GM12878 (cell line): ENCODE measurements at regions not wholly inside any gene's neighbourhood (a gene's known extent, or its start where the extent isn't known, plus 50 kb on each side); places are given as distances from the start of the nearest gene placed in this dataset.

ENCODE experiments used
- ATAC-seq: fragments of 200-7000 bp; cut with Tn5 transposase; 3 replicates; pipeline ENCODE4 v1.9.1; 2020; ENCODE audit warnings: mild to moderate bottlenecking, moderate library complexity
- BruUV-seq: library from RNA; stranded (reverse); fragments of 400-500 nt; replicated peaks from 2 replicates; lab custom pipeline; 2021; lab: Mats Ljungman, UMichigan
- CTCF ChIA-PET: fragments of 300-600 bp; sonication (Branson Sonifier 250); formaldehyde crosslinking; extraction: SDS; loops from one replicate; lab custom pipeline; 2021; ENCODE audit warnings: inconsistent platforms; lab: Yijun Ruan, JAX
- POLR2A ChIA-PET: fragments of 350-600 bp; formaldehyde crosslinking; extraction: SDS; loops from one replicate; lab custom pipeline; 2021; ENCODE audit warnings: inconsistent platforms; lab: Charles Lee
- RAD21 ChIA-PET: fragments of 300-600 bp; sonication (Branson Sonifier 250); formaldehyde crosslinking; loops from one replicate; lab custom pipeline; 2023; ENCODE audit warnings: antibody characterized with exemption; ENCODE audit not compliant: unreplicated experiment; lab: Charles Lee
- SMC1A ChIA-PET: fragments of 300-600 bp; sonication (Branson Sonifier 250); formaldehyde crosslinking; loops from one replicate; lab custom pipeline; 2023; ENCODE audit not compliant: unreplicated experiment, uncharacterized antibody; lab: Charles Lee
- DNase-seq: peaks from one replicate; pipeline ENCODE4 v3.0.0-alpha.2; 2011; ENCODE audit warnings: low read depth, low spot score
- FAIRE-seq: peaks from 3 replicates; lab custom pipeline; 2011; peaks lifted over from hg19 to GRCh38; lab: Jason Lieb, UNC
- H2AFZ ChIP-seq: 2 replicates; pipeline ENCODE4 v1.6.0; 2011; ENCODE audit warnings: low read depth, low read length, control low read depth; ENCODE audit not compliant: control insufficient read depth
- H3K27ac ChIP-seq: 2 replicates; pipeline ENCODE4 v1.5.1; 2011; ENCODE audit warnings: control low read depth; ENCODE audit not compliant: control insufficient read depth, insufficient read depth
- H3K27me3 ChIP-seq, 2 experiments: replicated peaks in 1 of 2; 2 replicates each; pipeline versions ENCODE4 v1.6.0 to v1.6.1; 2011; ENCODE audit warnings: low read length in 1 of 2; ENCODE audit not compliant: control insufficient read depth in 2 of 2, insufficient read depth in 2 of 2
- H3K36me3 ChIP-seq, 2 experiments: 2 replicates each; pipeline ENCODE4 v1.5.1; 2011; ENCODE audit warnings: low read length in 1 of 2; ENCODE audit not compliant: control insufficient read depth in 2 of 2, insufficient read depth in 2 of 2
- H3K4me1 ChIP-seq: 2 replicates; pipeline ENCODE4 v1.6.1; 2011; ENCODE audit warnings: mild to moderate bottlenecking, low read length, moderate library complexity, mixed read lengths; ENCODE audit not compliant: control insufficient read depth, insufficient read depth
- H3K4me2 ChIP-seq: 2 replicates; pipeline ENCODE4 v1.6.0; 2011; ENCODE audit warnings: control low read depth; ENCODE audit not compliant: control insufficient read depth, insufficient read depth
- H3K4me3 ChIP-seq: fragments of 200-600 bp; sonication (generic); 2 replicates; pipeline ENCODE4 v1.5.1; 2016
- H3K79me2 ChIP-seq: 2 replicates; pipeline ENCODE4 v1.6.0; 2011; ENCODE audit warnings: low read length; ENCODE audit not compliant: control insufficient read depth, insufficient read depth
- H3K9ac ChIP-seq: 2 replicates; pipeline ENCODE4 v1.8.0; 2011; ENCODE audit warnings: low read length, control low read depth, mixed read lengths; ENCODE audit not compliant: control insufficient read depth, insufficient read depth
- H3K9me3 ChIP-seq: replicated peaks from 3 replicates; pipeline ENCODE4 v1.5.1; 2011; ENCODE audit warnings: mild to moderate bottlenecking, low read length; ENCODE audit not compliant: control insufficient read depth, insufficient read depth
- H4K20me1 ChIP-seq: 2 replicates; pipeline ENCODE4 v1.6.0; 2011; ENCODE audit not compliant: control insufficient read depth, insufficient read depth
- ATF3 ChIP-seq: IDR thresholded peaks from 2 replicates; pipeline ENCODE4 v1.6.1; 2011; ENCODE audit warnings: low read depth, mild to moderate bottlenecking, low read length, moderate library complexity, borderline replicate concordance; ENCODE audit errors: extremely low read depth
- CBX5 ChIP-seq: sonication (generic); IDR thresholded peaks from 2 replicates; pipeline ENCODE4 v1.6.1; 2016; ENCODE audit warnings: low read depth, moderate library complexity, mild to moderate bottlenecking, inconsistent platforms
- CTCF ChIP-seq, 3 experiments: IDR thresholded peaks in 2 of 3; conservative IDR thresholded peaks in 1 of 3; 2 replicates each; pipeline ENCODE4 v1.5.1; 2011; ENCODE audit warnings: low read depth in 3 of 3, low read length in 3 of 3, mild to moderate bottlenecking in 3 of 3, control low read depth in 2 of 3, moderate library complexity in 2 of 3, inconsistent platforms in 1 of 3, mixed read lengths in 1 of 3; ENCODE audit not compliant: control insufficient read depth in 2 of 3, insufficient read depth in 1 of 3; ENCODE audit errors: extremely low read depth in 1 of 3
- EED ChIP-seq: sonication (generic); IDR thresholded peaks from 2 replicates; pipeline ENCODE4 v1.6.1; 2016; ENCODE audit warnings: antibody characterized with exemption, low read depth
- MAX ChIP-seq: IDR thresholded peaks from 2 replicates; pipeline ENCODE4 v1.6.1; 2012; ENCODE audit warnings: low read depth, low read length, improper control_type of control experiment
- PRDM15 ChIP-seq: fragments of 450-650 bp; formaldehyde crosslinking; IDR thresholded peaks from 2 replicates; pipeline ENCODE4 v1.4.0; 2020; ENCODE audit warnings: mild to moderate bottlenecking, moderate library complexity
- SKIL ChIP-seq: fragments of 450-650 bp; IDR thresholded peaks from 2 replicates; pipeline ENCODE4 v1.6.1; 2017; ENCODE audit warnings: mild to moderate bottlenecking, low read depth, inconsistent platforms; ENCODE audit not compliant: poor library complexity, severe bottlenecking
- TCF7 ChIP-seq: IDR thresholded peaks from 2 replicates; pipeline ENCODE4 v1.6.1; 2014; ENCODE audit warnings: antibody characterized with exemption, borderline replicate concordance
- YY1 ChIP-seq: IDR thresholded peaks from 2 replicates; pipeline ENCODE4 v1.6.1; 2011; ENCODE audit warnings: low read depth, mild to moderate bottlenecking, low read length
- ZBTB4 ChIP-seq: fragments of 450-650 bp; formaldehyde crosslinking; IDR thresholded peaks from 2 replicates; pipeline ENCODE4 v1.4.0; 2022; ENCODE audit warnings: mild to moderate bottlenecking, moderate library complexity
- WGBS: methylation state at CpG from one replicate; pipeline ENCODE4 v1.1.6; 2016; ENCODE audit warnings: low lambda C conversion rate; ENCODE audit not compliant: insufficient replicate concordance, insufficient coverage; ENCODE audit errors: missing lambda C conversion rate; 5-methylcytosine and 5-hydroxymethylcytosine counted together
- in situ Hi-C: fragments of 300-500 bp; cut with MboI; formaldehyde crosslinking; loops from 9 replicates; pipeline ENCODE4 v1.14.3; 2018; ENCODE audit warnings: mixed read lengths
- intact Hi-C: fragments of 100-400 bp; cut with micrococcal nuclease; formaldehyde crosslinking; loops from one replicate; pipeline ENCODE4 v1.14.2; 2022; ENCODE audit not compliant: unreplicated experiment

- in situ Hi-C loops (no loop called here), intact Hi-C loops (no loop called here)
- H3K79me2 ChIP-seq: no peaks in the 10 kb centered on the region
- TF ChIP-seq CBX5 (no peak), YY1 (no peak), TCF7 (no peak), SKIL (no peak), ZBTB4 (CRISPR knock-in tag) (no peak), PRDM15 (no peak), CTCF (IDR thresholded peaks at IDR 0.05 in 2 of 3, conservative IDR thresholded peaks at IDR 0.05 in 1 of 3; ENCODE audit: control insufficient read depth in 2 of 3, extremely low read depth in 1 of 3, insufficient read depth in 1 of 3, low read depth in 3 of 3, low read length in 3 of 3) (no peak), MAX (no peak), EED (no peak), ATF3 (no peak)
These were observed 95.1 kb upstream of the GRAMD1B start for GRCh38 chr11:123334925-123335324.

More at GRCh38 chr11:123334925-123335324, 95.1 kb upstream of the GRAMD1B start:
- POLR2A ChIA-PET: no interaction called here
- FAIRE-seq (no peak), DNase-seq (no peak), ATAC-seq (no peak)
- RAD21 ChIA-PET: no interaction called here
- Histone ChIP-seq H2AFZ (no peak overlapping the region), H3K9ac (no peak overlapping the region), H3K4me1 (no peaks in the 10 kb centered on the region), H3K4me2 (no peak overlapping the region), H3K36me3 (no peaks in the 10 kb centered on the region), H3K27ac (no peak overlapping the region), H3K9me3 (peaks cover 3% of the 10 kb centered on the region; the same call in 2 of the 3 replicates), H3K4me3 (no peak overlapping the region), H4K20me1 (no peaks in the 10 kb centered on the region), H3K27me3 (no peaks in the 10 kb centered on the region)
- CTCF ChIA-PET: interaction anchor here (1.6 kb wide), 1 partner anchor 18 kb away, joined by 4 read pairs; no protein-coding TSS in a partner anchor
- SMC1A ChIA-PET: interaction anchor here (1.6 kb wide), 1 partner anchor 27 kb away, joined by 6 read pairs; no protein-coding TSS in a partner anchor
- no TSS peak for BruUV-seq
- 36% methylated on average over 4 of the region's 4 CpGs for WGBS
